Smooth muscle cell (in vitro differentiated cells): ENCODE measurements at regions not wholly inside any gene's neighbourhood (a gene's known extent, or its start where the extent isn't known, plus 50 kb on each side); places are given as distances from the start of the nearest gene placed in this dataset.

Source experiments
- DNase-seq: peaks from one replicate; lab custom pipeline; 2025; ENCODE audit not compliant: unreplicated experiment; lab: John Stamatoyannopoulos, UW
- H2AFZ ChIP-seq: fragments of 200-600 bp; sonication (generic); 2 replicates; pipeline ENCODE4 v1.6.0; 2016; ENCODE audit warnings: antibody characterized with exemption, low read depth, mild to moderate bottlenecking
- H3F3A ChIP-seq: fragments of 200-600 bp; sonication (generic); 2 replicates; pipeline ENCODE4 v1.6.0; 2017; ENCODE audit warnings: antibody characterized with exemption, low read depth
- H3K27ac ChIP-seq: fragments of 200-600 bp; sonication (generic); 2 replicates; pipeline ENCODE4 v1.5.1; 2016; ENCODE audit warnings: low read depth, mild to moderate bottlenecking
- H3K27me3 ChIP-seq: fragments of 200-600 bp; sonication (generic); 2 replicates; pipeline ENCODE4 v1.6.1; 2016; ENCODE audit warnings: low read depth, mild to moderate bottlenecking
- H3K36me3 ChIP-seq: fragments of 200-600 bp; sonication (generic); 2 replicates; pipeline ENCODE4 v1.5.1; 2016; ENCODE audit warnings: low read depth
- H3K4me1 ChIP-seq: fragments of 200-600 bp; sonication (generic); 2 replicates; pipeline ENCODE4 v1.5.1; 2016; ENCODE audit warnings: low read depth
- H3K4me2 ChIP-seq: fragments of 200-600 bp; sonication (generic); 2 replicates; pipeline ENCODE4 v1.6.0; 2016; ENCODE audit warnings: mild to moderate bottlenecking
- H3K4me3 ChIP-seq: fragments of 200-600 bp; sonication (generic); 2 replicates; pipeline ENCODE4 v1.5.1; 2016; ENCODE audit warnings: mild to moderate bottlenecking
- H3K79me2 ChIP-seq: fragments of 200-600 bp; sonication (generic); 2 replicates; pipeline ENCODE4 v1.6.0; 2016; ENCODE audit warnings: low read depth, mild to moderate bottlenecking
- H3K9ac ChIP-seq: fragments of 200-600 bp; sonication (generic); 2 replicates; pipeline ENCODE4 v1.6.0; 2016; ENCODE audit warnings: low read depth
- H3K9me3 ChIP-seq: fragments of 200-600 bp; sonication (generic); replicated peaks from 2 replicates; pipeline ENCODE4 v1.5.1; 2016; ENCODE audit warnings: low read depth
- H4K20me1 ChIP-seq: fragments of 200-600 bp; sonication (generic); 2 replicates; pipeline ENCODE4 v1.6.0; 2016; ENCODE audit warnings: low read depth
- WGBS: methylation state at CpG from one replicate; pipeline ENCODE4 v1.1.7; 2016; ENCODE audit warnings: low lambda C conversion rate; 5-methylcytosine and 5-hydroxymethylcytosine counted together
- TF ChIP-seq, protein P1 (sequence below): fragments of 200-600 bp; sonication (generic); IDR thresholded peaks from 2 replicates; pipeline ENCODE4 v1.5.1; 2017; ENCODE audit warnings: borderline replicate concordance, mild to moderate bottlenecking, antibody characterized with exemption; ENCODE audit not compliant: insufficient read depth, poor library complexity, severe bottlenecking

GRCh38 chr1:29504196-29504595 is 267.9 kb downstream of the PTPRU start:
- Histone ChIP-seq H3K9me3 (no peaks in the 10 kb centered on the region), H3K27ac (no peak overlapping the region), H4K20me1 (no peaks in the 10 kb centered on the region), H3K27me3 (peaks cover 4% of the 10 kb centered on the region), H3K4me2 (no peak overlapping the region), H3K4me3 (no peak overlapping the region), H3K36me3 (no peaks in the 10 kb centered on the region), H3F3A (no peaks in the 10 kb centered on the region), H2AFZ (no peak overlapping the region), H3K9ac (no peak overlapping the region), H3K4me1 (peaks cover 13% of the 10 kb centered on the region), H3K79me2 (no peaks in the 10 kb centered on the region)
- no peak for DNase-seq
- TF ChIP-seq, protein P1, sequence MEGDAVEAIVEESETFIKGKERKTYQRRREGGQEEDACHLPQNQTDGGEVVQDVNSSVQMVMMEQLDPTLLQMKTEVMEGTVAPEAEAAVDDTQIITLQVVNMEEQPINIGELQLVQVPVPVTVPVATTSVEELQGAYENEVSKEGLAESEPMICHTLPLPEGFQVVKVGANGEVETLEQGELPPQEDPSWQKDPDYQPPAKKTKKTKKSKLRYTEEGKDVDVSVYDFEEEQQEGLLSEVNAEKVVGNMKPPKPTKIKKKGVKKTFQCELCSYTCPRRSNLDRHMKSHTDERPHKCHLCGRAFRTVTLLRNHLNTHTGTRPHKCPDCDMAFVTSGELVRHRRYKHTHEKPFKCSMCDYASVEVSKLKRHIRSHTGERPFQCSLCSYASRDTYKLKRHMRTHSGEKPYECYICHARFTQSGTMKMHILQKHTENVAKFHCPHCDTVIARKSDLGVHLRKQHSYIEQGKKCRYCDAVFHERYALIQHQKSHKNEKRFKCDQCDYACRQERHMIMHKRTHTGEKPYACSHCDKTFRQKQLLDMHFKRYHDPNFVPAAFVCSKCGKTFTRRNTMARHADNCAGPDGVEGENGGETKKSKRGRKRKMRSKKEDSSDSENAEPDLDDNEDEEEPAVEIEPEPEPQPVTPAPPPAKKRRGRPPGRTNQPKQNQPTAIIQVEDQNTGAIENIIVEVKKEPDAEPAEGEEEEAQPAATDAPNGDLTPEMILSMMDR = no peak
- 82% methylated on average over 4 of the region's 4 CpGs for WGBS

GRCh38 chr1:29502911-29503840 is 266.9 kb downstream of the PTPRU start:
- Histone ChIP-seq H3K4me3 (no peak overlapping the region), H3K4me1 (peaks cover 13% of the 10 kb centered on the region), H3K9me3 (no peaks in the 10 kb centered on the region), H3K27me3 (peaks cover 4% of the 10 kb centered on the region), H3F3A (no peaks in the 10 kb centered on the region), H3K36me3 (no peaks in the 10 kb centered on the region), H3K27ac (no peak overlapping the region), H3K9ac (no peak overlapping the region), H4K20me1 (no peaks in the 10 kb centered on the region), H3K79me2 (no peaks in the 10 kb centered on the region), H2AFZ (no peak overlapping the region), H3K4me2 (no peak overlapping the region)
- TF ChIP-seq, protein P1 = no peak
- DNase-seq = no peak
- 86% methylated on average over 12 of the region's 12 CpGs for WGBS

GRCh38 chr1:29502225-29502910 is 266.0 kb downstream of the PTPRU start:
- WGBS = 95% methylated on average over 3 of the region's 3 CpGs
- no peak overlapping the region for H3K4me3 ChIP-seq
- DNase-seq = no peak

More at GRCh38 chr1:29502225-29502910, 266.0 kb downstream of the PTPRU start:
- Histone ChIP-seq H3K9me3 (no peaks in the 10 kb centered on the region), H4K20me1 (no peaks in the 10 kb centered on the region), H3K27ac (no peak overlapping the region), H3K9ac (no peak overlapping the region), H3F3A (no peaks in the 10 kb centered on the region), H3K27me3 (peaks cover 4% of the 10 kb centered on the region), H3K4me1 (peaks cover 13% of the 10 kb centered on the region), H3K79me2 (no peaks in the 10 kb centered on the region), H3K36me3 (no peaks in the 10 kb centered on the region), H3K4me2 (no peak overlapping the region), H2AFZ (no peak overlapping the region)
- TF ChIP-seq, protein P1 = no peak
